Ascending aorta (tissue), 2 donors: ENCODE measurements at regions not wholly inside any gene's neighbourhood (a gene's known extent, or its start where the extent isn't known, plus 50 kb on each side); places are given as distances from the start of the nearest gene placed in this dataset.
"Not testable (repeated sequence)": the region's sequence is repeated elsewhere in the genome, so short reads cannot be mapped to it uniquely, and the experiment has no call there.

Source experiments
- DNase-seq, 2 donors: peaks; one replicate each; pipeline ENCODE4 v3.0.0-alpha.2; 2019; ENCODE audit warnings: low spot score in 2 of 2
- H3K27ac ChIP-seq, 2 donors: fragments of 200-600 bp; sonication (generic); one replicate each; pipeline ENCODE4 v1.5.1; 2016 to 2017; ENCODE audit warnings: mild to moderate bottlenecking in 1 of 2
- H3K27me3 ChIP-seq: fragments of 200-600 bp; sonication (generic); one replicate; pipeline ENCODE4 v1.5.1; 2017
- H3K36me3 ChIP-seq, 2 donors: fragments of 200-600 bp; sonication (generic); one replicate each; pipeline ENCODE4 v1.5.1; 2016
- H3K4me1 ChIP-seq, 2 donors: fragments of 200-600 bp; sonication (generic); one replicate each; pipeline ENCODE4 v1.5.1; 2016 to 2017; ENCODE audit warnings: mild to moderate bottlenecking in 1 of 2
- H3K4me3 ChIP-seq, 2 donors: fragments of 200-600 bp; sonication (generic); one replicate each; pipeline ENCODE4 v1.5.1; 2016 to 2017; ENCODE audit warnings: mild to moderate bottlenecking in 1 of 2
- H3K9me3 ChIP-seq, 2 donors: fragments of 200-600 bp; sonication (generic); one replicate each; pipeline ENCODE4 v1.5.1; 2016
- intact Hi-C: fragments of 100-400 bp; cut with DNase I; formaldehyde crosslinking; loops from one replicate; pipeline ENCODE4 v1.15.1; 2023
- TF ChIP-seq, protein P1 (sequence below), 3 experiments: fragments of 200-600 bp in 2 of 3; fragments of 450-650 bp in 1 of 3; sonication (generic) in 2 of 3; IDR thresholded peaks; one replicate each; pipeline ENCODE4 v1.5.1; 2016 to 2019; ENCODE audit warnings: antibody characterized with exemption in 3 of 3, mild to moderate bottlenecking in 1 of 3, moderate library complexity in 1 of 3

GRCh38 chr12:128109236-128109635 lies 157.7 kb upstream of the TMEM132C start:
- intact Hi-C loops, result no loop called here
- no peaks in the 10 kb centered on the region for H3K9me3 ChIP-seq

GRCh38 chr12:128109636-128110035 lies 157.3 kb upstream of the TMEM132C start:
- Histone ChIP-seq H3K27me3 (no peaks in the 10 kb centered on the region), H3K9me3 (no peaks in the 10 kb centered on the region), H3K36me3 (no peaks in the 10 kb centered on the region), H3K4me3 (no peak overlapping the region), H3K4me1 (no peaks in the 10 kb centered on the region), H3K27ac (no peak overlapping the region)
- no peak for DNase-seq
- TF ChIP-seq, protein P1, sequence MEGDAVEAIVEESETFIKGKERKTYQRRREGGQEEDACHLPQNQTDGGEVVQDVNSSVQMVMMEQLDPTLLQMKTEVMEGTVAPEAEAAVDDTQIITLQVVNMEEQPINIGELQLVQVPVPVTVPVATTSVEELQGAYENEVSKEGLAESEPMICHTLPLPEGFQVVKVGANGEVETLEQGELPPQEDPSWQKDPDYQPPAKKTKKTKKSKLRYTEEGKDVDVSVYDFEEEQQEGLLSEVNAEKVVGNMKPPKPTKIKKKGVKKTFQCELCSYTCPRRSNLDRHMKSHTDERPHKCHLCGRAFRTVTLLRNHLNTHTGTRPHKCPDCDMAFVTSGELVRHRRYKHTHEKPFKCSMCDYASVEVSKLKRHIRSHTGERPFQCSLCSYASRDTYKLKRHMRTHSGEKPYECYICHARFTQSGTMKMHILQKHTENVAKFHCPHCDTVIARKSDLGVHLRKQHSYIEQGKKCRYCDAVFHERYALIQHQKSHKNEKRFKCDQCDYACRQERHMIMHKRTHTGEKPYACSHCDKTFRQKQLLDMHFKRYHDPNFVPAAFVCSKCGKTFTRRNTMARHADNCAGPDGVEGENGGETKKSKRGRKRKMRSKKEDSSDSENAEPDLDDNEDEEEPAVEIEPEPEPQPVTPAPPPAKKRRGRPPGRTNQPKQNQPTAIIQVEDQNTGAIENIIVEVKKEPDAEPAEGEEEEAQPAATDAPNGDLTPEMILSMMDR (IDR thresholded peaks at IDR 0.05), result no peak
- intact Hi-C loops, result no loop called here

More at GRCh38 chr12:128109236-128109635, 157.7 kb upstream of the TMEM132C start:
- DNase-seq, result no peak
- TF ChIP-seq, protein P1 (IDR thresholded peaks at IDR 0.05), result no peak
- Histone ChIP-seq H3K4me1 (no peaks in the 10 kb centered on the region), H3K4me3 (no peak overlapping the region), H3K27me3 (no peaks in the 10 kb centered on the region), H3K27ac (no peak overlapping the region), H3K36me3 (no peaks in the 10 kb centered on the region)

GRCh38 chr12:128111333-128111732 lies 155.6 kb upstream of the TMEM132C start:
- no peaks in the 10 kb centered on the region for H3K9me3 ChIP-seq
- intact Hi-C loops, result no loop called here
- H3K36me3 ChIP-seq, result no peaks in the 10 kb centered on the region
- TF ChIP-seq, protein P1 (IDR thresholded peaks at IDR 0.05), result no peak
- no peaks in the 10 kb centered on the region for H3K4me1 ChIP-seq
- no peak overlapping the region for H3K27ac ChIP-seq
- no peak for DNase-seq
- H3K27me3 ChIP-seq, result no peaks in the 10 kb centered on the region
- no peak overlapping the region for H3K4me3 ChIP-seq

DNA sequence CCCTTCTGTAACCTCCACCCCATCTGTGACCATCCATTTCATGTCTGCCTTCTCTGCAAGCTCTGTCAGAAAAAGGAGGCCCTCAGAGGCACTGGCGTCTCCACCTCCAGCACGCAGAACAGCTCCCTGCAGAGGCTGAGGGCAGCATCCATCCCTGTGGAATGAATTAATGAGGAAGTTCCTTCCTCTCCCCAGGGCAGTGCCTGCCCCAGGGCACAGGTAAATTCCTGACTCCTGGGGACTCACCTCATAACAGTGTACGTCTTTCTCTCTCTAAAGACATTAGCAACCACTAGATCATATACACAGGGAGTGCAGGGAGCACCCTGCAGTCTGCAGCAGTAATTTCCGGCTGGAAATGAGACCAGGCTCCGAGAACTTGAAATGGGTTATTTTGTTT lies 155.0 kb upstream of the TMEM132C start:
- Histone ChIP-seq H3K9me3 (no peaks in the 10 kb centered on the region), H3K36me3 (no peaks in the 10 kb centered on the region), H3K27ac (no peak overlapping the region), H3K4me1 (no peaks in the 10 kb centered on the region), H3K27me3 (no peaks in the 10 kb centered on the region), H3K4me3 (no peak overlapping the region)
- intact Hi-C loops, result no loop called here
- TF ChIP-seq, protein P1 (IDR thresholded peaks at IDR 0.05), result no peak
- no peak for DNase-seq

DNA sequence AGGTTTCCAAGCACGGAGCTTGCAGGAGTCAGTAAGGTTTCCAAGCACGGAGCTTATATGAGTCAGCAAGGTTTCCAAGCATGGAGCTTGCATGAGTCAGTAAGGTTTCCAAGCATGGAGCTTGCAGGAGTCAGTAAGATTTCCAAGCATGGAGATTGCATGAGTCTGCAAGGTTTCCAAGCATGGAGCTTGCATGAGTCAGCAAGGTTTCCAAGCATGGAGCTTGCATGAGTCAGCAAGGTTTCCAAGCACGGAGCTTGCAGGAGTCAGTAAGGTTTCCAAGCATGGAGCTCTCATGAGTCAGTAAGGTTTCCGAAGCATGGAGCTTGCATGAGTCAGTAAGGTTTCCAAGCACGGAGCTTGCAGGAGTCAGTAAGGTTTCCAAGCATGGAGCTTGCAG lies 153.7 kb upstream of the TMEM132C start:
- intact Hi-C loops, H3K9me3 ChIP-seq, H3K4me1 ChIP-seq, H3K27ac ChIP-seq, H3K27me3 ChIP-seq, DNase-seq, H3K36me3 ChIP-seq, H3K4me3 ChIP-seq: not testable (repeated sequence)

DNA sequence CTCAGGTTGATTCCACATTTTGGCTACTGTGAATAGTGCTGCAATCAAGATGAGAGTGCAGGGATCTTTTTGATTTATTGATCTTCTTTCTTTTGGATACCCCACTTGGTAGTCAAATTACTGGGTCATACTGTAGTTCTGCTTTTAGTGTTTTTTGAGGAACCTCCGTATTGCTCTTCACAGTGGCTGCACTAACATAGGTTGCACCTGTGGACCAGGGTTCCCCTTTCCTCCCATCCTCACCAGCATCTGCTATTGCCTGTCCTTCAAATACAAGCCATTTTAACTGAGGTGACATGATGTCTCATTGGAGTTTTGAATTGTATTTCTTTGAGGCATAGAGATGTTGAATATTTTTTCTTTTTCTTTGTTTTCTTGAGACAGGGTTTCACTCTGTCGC lies 152.5 kb upstream of the TMEM132C start:
- H3K36me3 ChIP-seq, result no peaks in the 10 kb centered on the region
- TF ChIP-seq, protein P1 (IDR thresholded peaks at IDR 0.05), result no peak
- no peak overlapping the region for H3K4me3 ChIP-seq
- H3K4me1 ChIP-seq, result no peaks in the 10 kb centered on the region
- H3K27ac ChIP-seq, result no peak overlapping the region
- H3K27me3 ChIP-seq, result no peaks in the 10 kb centered on the region
- H3K9me3 ChIP-seq, result no peaks in the 10 kb centered on the region
- intact Hi-C loops, result no loop called here
- DNase-seq, result no peak
